ENCODE measurements at regions not wholly inside any gene's neighbourhood (a gene's known extent, or its start where the extent isn't known, plus 50 kb on each side); places are given as distances from the start of the nearest gene placed in this dataset.

DNA sequence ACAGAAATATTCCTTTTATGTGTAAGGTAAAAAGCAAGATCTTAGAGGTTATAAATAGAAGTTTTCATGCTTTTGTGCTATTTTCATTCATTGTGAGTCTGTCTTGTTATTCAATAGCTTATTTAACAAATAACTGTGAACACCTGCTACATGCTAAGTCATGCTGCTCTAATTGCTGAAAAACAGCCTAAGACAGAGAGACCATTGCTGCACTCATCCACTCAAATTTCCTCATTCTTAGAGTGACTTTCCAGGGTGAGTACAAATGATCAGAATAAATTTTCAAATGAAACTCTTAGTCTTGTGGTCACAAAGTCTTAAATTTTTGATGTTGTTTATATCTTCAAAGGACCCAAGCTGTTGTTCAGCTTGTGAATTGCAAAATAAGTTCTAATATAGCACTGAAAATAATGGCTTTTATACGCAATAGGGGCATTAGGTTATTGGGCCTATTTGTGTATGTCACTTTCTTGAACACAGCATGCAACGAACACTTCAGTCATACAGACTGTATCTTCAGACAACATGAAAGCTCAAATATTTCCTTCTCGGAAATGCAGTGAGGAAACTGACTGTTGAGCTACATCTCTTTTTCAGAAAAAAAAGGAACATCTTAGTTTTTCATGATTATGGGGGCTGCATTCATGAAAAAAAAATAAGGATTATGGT lies 247.9 kb upstream of the PCDH15 start:
- H3K4me3 Mint-ChIP-seq: no peak overlapping the region
- H3K36me3 Mint-ChIP-seq: no peaks in the 10 kb centered on the region
- ATAC-seq: no peak
- H3K9me3 Mint-ChIP-seq: peaks cover 8% of the 10 kb centered on the region
- H3K27ac Mint-ChIP-seq: no peak overlapping the region
- no peak for DNase-seq (ENCODE audit: low spot score in 2 of 2)
- H3K4me1 Mint-ChIP-seq: no peaks in the 10 kb centered on the region

DNA sequence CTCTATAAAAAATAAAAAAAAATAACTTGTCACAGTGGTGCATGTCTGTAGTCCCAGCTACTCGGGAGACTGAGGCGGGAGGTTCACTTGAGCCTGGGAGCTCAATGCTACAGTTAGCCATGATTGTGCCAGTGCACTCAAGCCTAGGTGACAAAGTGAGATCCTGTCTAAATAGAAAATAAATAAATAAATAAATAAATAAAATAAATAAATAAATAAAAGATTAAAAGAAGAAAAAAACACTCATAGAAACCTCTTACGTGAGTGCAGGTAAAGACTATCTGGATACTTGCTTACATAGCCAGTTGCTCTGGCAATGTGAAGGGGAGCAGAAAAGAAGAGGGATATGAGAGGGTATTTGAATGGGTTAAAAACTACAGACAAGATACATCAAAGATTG lies 242.5 kb upstream of the PCDH15 start:
- no peaks in the 10 kb centered on the region for H3K4me1 Mint-ChIP-seq
- DNase-seq (ENCODE audit: low spot score in 2 of 2) (no peak), ATAC-seq (no peak)
- H3K27ac Mint-ChIP-seq: no peak overlapping the region
- no peak overlapping the region for H3K4me3 Mint-ChIP-seq
- H3K36me3 Mint-ChIP-seq: no peaks in the 10 kb centered on the region
- peaks cover 20% of the 10 kb centered on the region for H3K9me3 Mint-ChIP-seq

DNA sequence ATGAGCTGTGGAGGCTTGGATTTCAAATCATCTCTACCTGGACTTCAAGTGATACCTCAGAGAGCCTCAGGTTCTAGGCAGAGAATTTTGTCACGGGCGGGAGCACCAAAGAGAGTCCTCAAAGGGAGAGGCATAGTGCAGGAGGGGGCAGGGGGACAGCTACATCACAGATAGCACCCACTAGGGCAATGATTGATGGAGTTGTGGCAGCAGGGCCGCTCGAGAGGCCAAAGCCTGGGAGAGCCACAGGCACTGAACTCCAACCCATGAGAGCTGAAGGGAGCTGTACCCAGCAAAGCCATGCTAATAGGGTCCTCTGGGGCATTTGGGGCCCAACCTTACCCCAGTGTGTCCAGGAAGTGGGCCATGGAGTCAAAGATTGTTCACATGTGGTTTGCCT lies 232.0 kb upstream of the PCDH15 start:
- Mint-ChIP-seq H3K27ac (no peak overlapping the region), H3K36me3 (no peaks in the 10 kb centered on the region), H3K4me3 (no peak overlapping the region), H3K9me3 (peaks cover 15% of the 10 kb centered on the region), H3K4me1 (no peaks in the 10 kb centered on the region)
- ATAC-seq: no peak
- DNase-seq (ENCODE audit: low spot score in 2 of 2): no peak

DNA sequence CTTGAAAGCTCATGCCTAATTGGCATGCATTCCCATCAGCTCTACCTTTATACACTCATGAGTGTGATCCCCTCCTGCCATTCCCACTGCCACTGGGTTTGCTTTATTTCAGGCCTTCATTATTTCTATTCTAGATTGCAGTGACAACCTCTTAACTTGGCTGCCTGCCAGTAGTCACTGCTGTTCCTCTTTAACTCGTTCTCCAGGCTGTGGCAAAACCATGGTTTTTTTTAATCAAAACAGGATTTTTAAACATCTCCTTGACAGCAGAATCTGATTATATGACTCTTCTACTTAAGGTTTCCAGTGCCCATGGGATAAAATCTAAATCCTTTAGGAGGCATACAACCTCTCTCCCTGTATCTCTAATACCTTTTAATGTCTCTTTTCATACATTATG lies 223.7 kb upstream of the PCDH15 start:
- Mint-ChIP-seq H3K9me3 (peaks cover 18% of the 10 kb centered on the region), H3K4me3 (no peak overlapping the region), H3K27ac (no peak overlapping the region), H3K36me3 (no peaks in the 10 kb centered on the region), H3K4me1 (no peaks in the 10 kb centered on the region)
- DNase-seq (ENCODE audit: low spot score in 2 of 2) (no peak), ATAC-seq (no peak)

DNA sequence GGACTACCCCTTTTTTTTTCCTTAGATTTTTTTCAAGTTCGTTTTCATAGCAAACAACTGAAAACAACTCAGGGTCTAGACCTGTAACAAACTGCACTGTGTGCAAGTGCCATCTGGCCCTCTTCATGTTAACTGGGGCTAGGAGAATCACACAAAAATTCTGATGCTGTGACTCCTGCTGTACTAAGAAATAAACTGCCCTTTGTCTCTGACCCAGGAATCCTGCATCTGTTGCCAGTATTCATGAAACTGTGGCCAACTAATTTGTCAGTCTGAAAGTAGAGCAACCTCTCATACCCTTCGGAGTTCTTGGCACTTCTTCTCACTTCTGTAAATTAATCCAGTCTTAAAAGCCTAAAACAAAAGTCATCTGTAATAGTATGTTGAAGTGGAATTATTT lies 218.4 kb upstream of the PCDH15 start:
- Mint-ChIP-seq H3K4me1 (no peaks in the 10 kb centered on the region), H3K27ac (no peak overlapping the region), H3K4me3 (no peak overlapping the region), H3K36me3 (no peaks in the 10 kb centered on the region), H3K9me3 (peaks cover 10% of the 10 kb centered on the region)
- ATAC-seq: no peak
- no peak for DNase-seq (ENCODE audit: low spot score in 2 of 2)

DNA sequence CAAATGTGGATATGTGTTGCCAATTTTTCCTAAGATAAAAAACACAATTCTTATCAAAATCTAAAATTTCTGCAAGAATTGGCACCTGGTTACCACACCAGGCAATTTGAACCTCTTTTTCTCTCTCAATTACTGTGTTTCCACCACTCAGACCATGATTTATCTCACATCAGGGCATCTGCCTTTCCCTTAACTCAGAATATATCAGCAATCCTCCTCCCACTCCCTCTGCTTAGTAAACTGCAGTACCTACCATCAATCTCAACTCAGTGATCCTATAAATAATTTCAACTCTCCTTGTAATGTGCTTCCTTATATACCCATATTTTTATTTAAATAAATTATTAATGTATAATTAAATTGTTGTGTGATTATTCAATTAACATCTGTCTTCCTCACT lies 212.3 kb upstream of the PCDH15 start:
- no peak for ATAC-seq
- Mint-ChIP-seq H3K4me3 (no peak overlapping the region), H3K9me3 (peaks cover 17% of the 10 kb centered on the region), H3K27ac (no peak overlapping the region), H3K36me3 (no peaks in the 10 kb centered on the region), H3K4me1 (no peaks in the 10 kb centered on the region)
- no peak for DNase-seq (ENCODE audit: low spot score in 2 of 2)

DNA sequence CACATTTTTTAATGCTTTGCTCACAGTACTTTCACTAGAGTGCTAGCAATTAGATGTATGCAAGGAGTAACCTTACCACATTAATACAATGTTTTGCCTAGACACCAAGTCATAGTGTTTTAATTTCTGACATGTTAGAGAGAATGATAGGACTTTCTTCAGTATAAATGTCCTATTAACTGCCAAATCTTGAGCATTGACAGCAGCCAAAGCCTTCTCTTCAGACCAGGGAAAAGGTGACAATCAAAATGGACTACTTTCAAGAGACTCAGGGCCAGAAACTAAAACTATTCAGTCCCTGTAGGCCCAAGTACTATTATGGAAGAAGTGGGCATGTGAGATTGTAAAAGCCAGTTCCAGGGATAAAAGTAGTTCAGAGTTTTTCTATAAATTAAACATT lies 201.4 kb upstream of the PCDH15 start:
- no peaks in the 10 kb centered on the region for H3K36me3 Mint-ChIP-seq
- no peak overlapping the region for H3K4me3 Mint-ChIP-seq
- no peaks in the 10 kb centered on the region for H3K4me1 Mint-ChIP-seq
- DNase-seq (ENCODE audit: low spot score in 2 of 2) (no peak), ATAC-seq (no peak)
- H3K27ac Mint-ChIP-seq: no peak overlapping the region
- peaks cover 21% of the 10 kb centered on the region for H3K9me3 Mint-ChIP-seq

DNA sequence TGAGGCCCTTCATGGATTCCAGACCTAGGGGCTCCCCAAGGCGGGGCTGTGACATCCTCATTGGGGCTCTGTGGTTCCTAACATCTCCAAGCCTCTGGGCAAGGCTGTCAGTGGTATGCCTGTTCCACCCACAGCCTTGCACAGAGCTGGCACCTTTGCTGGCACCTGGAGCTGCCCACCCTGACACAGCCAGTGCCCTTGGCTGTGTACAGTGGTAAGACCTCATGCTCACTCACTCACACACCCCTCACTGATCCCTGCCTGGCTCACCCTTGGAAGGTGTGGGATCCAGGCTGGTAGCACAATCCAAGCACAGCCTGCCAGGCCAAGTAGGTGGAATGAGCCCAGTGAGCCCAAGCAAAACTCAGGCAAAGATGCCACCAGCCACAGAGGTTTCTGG lies 200.4 kb upstream of the PCDH15 start:
- Mint-ChIP-seq H3K27ac (no peak overlapping the region), H3K4me3 (no peak overlapping the region), H3K36me3 (no peaks in the 10 kb centered on the region), H3K4me1 (no peaks in the 10 kb centered on the region), H3K9me3 (peaks cover 20% of the 10 kb centered on the region)
- ATAC-seq: peak; percentile 32
- DNase-seq (ENCODE audit: low spot score in 2 of 2): no peak

DNA sequence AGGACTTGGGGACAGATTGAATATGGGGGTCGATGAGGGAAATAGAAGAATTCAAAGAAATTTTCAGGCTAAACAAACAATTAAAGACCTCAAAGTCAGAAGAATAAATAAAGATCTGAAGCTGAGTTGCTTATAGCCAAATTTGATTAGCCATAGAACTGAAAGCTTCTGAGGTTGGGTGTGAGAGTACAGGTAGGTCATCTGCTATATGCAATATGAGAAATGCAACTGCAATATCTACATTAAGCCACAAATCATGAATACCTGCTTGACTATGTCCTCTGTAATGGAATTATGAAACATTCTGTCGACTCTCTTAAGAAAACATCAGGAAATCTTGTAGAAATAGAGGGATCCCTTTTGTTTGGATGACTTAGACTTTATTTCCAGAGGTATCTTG lies 192.1 kb upstream of the PCDH15 start:
- no peak for DNase-seq (ENCODE audit: low spot score in 2 of 2)
- ATAC-seq: no peak
- Mint-ChIP-seq H3K4me1 (no peaks in the 10 kb centered on the region), H3K27ac (no peak overlapping the region), H3K9me3 (peaks cover 11% of the 10 kb centered on the region), H3K4me3 (no peak overlapping the region), H3K36me3 (no peaks in the 10 kb centered on the region)

DNA sequence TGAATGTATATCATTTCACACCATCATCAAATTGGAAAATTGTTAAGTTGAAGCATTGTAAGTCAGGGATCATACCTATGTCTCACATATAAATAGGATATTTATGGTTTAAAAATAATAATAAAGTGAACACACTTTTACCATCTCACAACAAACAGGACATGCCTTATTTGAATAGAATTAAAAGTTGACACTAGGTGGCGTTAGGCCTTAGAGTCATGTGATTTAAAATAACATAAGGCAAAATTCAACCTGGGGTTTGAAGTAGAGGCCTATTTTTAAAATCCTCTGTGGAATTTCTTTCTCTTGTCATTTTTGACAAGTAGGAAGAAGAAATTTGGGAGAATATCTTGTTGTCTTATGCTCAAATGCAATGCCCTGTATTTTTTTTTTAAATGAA lies 184.7 kb upstream of the PCDH15 start:
- H3K36me3 Mint-ChIP-seq: no peaks in the 10 kb centered on the region
- peaks cover 7% of the 10 kb centered on the region for H3K9me3 Mint-ChIP-seq
- no peaks in the 10 kb centered on the region for H3K4me1 Mint-ChIP-seq
- H3K27ac Mint-ChIP-seq: no peak overlapping the region
- H3K4me3 Mint-ChIP-seq: no peak overlapping the region
- no peak for ATAC-seq
- no peak for DNase-seq (ENCODE audit: low spot score in 2 of 2)

DNA sequence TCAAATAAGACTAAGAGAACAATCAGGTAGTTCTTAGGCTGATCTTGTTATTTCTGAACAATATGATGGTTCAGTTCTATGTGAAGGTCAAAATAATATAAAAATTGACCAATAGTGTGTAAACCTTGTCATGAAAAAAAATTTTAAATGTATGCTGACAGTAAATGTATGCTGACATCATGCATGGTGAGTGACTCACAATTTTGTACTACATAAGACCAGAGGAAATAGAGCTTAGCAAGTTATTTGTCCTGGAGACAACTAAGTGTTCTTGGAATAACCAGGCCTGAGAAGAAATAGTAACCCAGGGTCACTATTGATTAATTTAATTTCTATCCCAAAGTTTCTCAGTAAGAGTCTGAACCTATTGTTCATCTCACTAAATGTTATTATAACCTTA lies 182.2 kb upstream of the PCDH15 start:
- Mint-ChIP-seq H3K4me1 (no peaks in the 10 kb centered on the region), H3K4me3 (no peak overlapping the region), H3K27ac (no peak overlapping the region), H3K9me3 (peaks cover 11% of the 10 kb centered on the region), H3K36me3 (no peaks in the 10 kb centered on the region)
- DNase-seq (ENCODE audit: low spot score in 2 of 2) (no peak), ATAC-seq (no peak)

DNA sequence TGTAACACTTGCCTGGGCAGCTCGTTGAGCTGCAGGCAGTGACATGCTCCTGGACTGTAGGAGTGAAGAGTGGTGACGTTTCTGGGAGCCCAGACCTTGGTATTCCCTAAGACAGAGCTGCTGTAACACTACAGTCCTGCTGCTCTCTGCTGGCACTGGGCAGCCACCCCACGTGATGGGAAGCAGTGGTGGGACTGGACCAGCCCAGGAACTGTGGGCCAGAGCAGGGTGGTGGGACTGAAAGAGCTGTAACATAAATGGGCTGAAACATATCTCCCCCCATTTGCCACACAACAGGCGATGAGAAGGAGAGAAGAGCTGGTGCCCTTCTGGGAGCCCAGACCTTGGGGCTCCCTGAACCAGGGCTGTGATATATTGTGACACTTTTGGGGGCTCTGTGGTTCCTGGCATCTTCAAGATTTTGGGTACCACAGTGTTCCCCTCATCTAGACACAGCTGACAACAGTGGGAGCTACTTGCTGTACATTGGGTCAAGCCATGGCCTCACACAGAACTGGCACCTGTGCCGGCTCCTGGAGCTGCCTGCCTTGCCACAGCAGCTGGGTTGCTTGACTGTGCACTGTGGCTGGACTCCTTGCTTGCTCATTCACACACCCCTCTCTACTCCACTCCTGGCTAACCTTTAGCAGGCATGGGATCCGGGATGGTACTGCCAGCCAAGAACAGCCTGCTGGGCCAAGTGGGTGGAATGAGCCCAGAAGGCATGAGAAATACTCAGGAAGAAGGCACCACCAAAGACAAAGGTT lies 161.3 kb upstream of the PCDH15 start:
- Mint-ChIP-seq H3K4me3 (no peak overlapping the region), H3K4me1 (no peaks in the 10 kb centered on the region), H3K9me3 (peaks cover 14% of the 10 kb centered on the region), H3K27ac (no peak overlapping the region), H3K36me3 (no peaks in the 10 kb centered on the region)
- ATAC-seq (peak; percentile 32), DNase-seq (ENCODE audit: low spot score in 2 of 2) (no peak)

DNA sequence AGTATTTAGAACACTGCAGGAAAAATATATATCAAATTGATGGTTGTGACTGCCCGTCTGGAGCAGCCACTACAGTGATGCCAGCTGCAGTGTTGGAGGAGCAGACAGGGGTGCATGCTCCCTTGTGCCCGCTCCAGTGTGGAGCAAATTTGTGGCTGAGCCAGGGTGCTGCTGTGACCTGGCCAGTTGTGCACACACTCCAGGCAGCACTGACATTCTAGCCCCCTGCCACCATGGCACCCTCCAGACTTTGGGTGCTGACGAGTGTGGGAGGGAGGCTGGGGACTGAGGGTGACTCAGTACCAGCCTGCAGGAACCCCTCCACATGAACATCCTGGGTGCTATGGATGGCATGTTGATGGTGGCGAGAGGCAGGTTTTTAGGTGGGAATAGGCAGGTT lies 160.0 kb upstream of the PCDH15 start:
- H3K36me3 Mint-ChIP-seq: no peaks in the 10 kb centered on the region
- H3K4me1 Mint-ChIP-seq: no peaks in the 10 kb centered on the region
- no peak overlapping the region for H3K4me3 Mint-ChIP-seq
- no peak for DNase-seq (ENCODE audit: low spot score in 2 of 2)
- ATAC-seq: peak; percentile 21
- H3K9me3 Mint-ChIP-seq: peaks cover 14% of the 10 kb centered on the region
- H3K27ac Mint-ChIP-seq: no peak overlapping the region

DNA sequence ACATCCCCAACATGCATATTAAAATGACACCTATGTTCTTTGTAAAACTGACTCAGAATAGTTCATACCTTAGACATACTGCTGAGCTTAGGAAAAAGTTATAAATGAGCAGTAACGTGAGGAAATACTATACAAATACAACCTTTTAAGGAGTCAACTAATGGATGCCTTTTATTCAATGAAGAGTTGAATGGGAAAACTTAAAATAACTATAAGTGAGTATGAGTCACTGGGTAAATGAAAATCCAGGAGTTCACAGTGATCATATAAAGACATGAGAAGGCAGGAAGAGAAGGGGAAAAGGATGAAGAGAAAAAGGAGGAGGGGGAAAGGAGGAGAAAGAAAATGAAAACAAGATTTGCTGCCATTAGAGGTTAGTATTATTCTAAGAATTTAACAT lies 157.8 kb upstream of the PCDH15 start:
- Mint-ChIP-seq H3K4me3 (no peak overlapping the region), H3K36me3 (no peaks in the 10 kb centered on the region), H3K4me1 (no peaks in the 10 kb centered on the region), H3K9me3 (peaks cover 16% of the 10 kb centered on the region), H3K27ac (no peak overlapping the region)
- ATAC-seq: no peak
- DNase-seq (ENCODE audit: low spot score in 2 of 2): no peak

DNA sequence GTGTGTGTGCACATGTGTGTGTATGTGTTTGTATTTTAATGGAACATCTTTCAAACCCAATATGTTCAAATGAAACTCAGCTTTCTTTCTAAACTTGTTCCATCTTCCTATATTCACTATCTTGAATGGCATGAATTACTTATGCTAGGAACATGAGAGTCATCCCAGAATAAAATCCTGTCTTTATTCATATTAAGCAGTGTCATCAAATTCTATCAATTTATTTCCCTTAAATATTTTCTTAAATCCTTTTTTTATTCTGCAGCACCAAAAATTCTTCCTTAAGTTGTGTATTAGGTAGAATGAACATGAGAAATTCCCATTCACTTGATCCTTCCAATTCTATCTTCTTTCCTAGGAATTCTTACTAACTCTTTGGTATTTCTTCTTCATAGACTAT lies 146.6 kb upstream of the PCDH15 start:
- H3K4me3 Mint-ChIP-seq: no peak overlapping the region
- no peak overlapping the region for H3K27ac Mint-ChIP-seq
- H3K36me3 Mint-ChIP-seq: no peaks in the 10 kb centered on the region
- peaks cover 13% of the 10 kb centered on the region for H3K9me3 Mint-ChIP-seq
- DNase-seq (ENCODE audit: low spot score in 2 of 2) (no peak), ATAC-seq (no peak)
- no peaks in the 10 kb centered on the region for H3K4me1 Mint-ChIP-seq

DNA sequence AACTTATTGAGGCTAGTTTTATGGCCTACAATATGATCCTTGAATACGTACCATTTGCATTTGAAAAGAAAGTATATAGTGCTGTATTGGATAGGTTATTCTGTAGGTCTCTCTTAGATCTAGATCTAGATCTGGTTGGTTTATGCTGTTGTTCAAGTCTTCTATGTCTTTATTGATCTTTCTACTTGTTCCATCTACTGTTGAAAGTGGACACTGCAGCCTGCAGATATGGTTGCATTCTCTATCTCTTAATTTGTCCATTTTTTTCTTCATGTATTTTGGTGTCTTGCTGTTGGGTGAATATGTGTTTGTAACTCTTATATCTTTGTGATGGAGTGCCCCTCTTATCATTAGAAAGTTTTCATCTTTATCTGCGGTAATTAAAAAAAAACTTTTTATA lies 139.4 kb upstream of the PCDH15 start:
- DNase-seq (ENCODE audit: low spot score in 2 of 2) (no peak), ATAC-seq (no peak)
- Mint-ChIP-seq H3K4me3 (no peak overlapping the region), H3K27ac (no peak overlapping the region), H3K9me3 (peaks cover 15% of the 10 kb centered on the region), H3K4me1 (no peaks in the 10 kb centered on the region), H3K36me3 (no peaks in the 10 kb centered on the region)

All from stimulated activated effector memory CD8-positive, alpha-beta T cell treated with anti-CD3 and anti-CD28 coated beads, Interleukin-12 subunit alpha, Interleukin-12 subunit beta, amount 100 ng/mL, for 72 hours (primary cell).